K562 (cell line): ENCODE measurements at regions not wholly inside any gene's neighbourhood (a gene's known extent, or its start where the extent isn't known, plus 50 kb on each side); places are given as distances from the start of the nearest gene placed in this dataset.

ENCODE experiments used
- DDX20 ChIP-seq: fragments of 450-650 bp; IDR thresholded peaks from 2 replicates; pipeline ENCODE4 v1.6.1; 2016; ENCODE audit warnings: missing genetic modification characterization, low read depth, mild to moderate bottlenecking, missing compliant biosample characterization, moderate library complexity
- MEF2D ChIP-seq: conservative IDR thresholded peaks from 2 replicates; pipeline ENCODE4 v1.6.1; 2016; ENCODE audit warnings: low read depth, missing genetic modification characterization, missing compliant biosample characterization
- SMARCB1 ChIP-seq: IDR thresholded peaks from 2 replicates; pipeline ENCODE4 v1.6.1; 2011; ENCODE audit warnings: improper control_type of control experiment, low read depth; ENCODE audit not compliant: insufficient read length
- TAF15 ChIP-seq: fragments of 200-400 bp; formaldehyde crosslinking; IDR thresholded peaks from 2 replicates; pipeline ENCODE4 v1.6.1; 2017; ENCODE audit warnings: mild to moderate bottlenecking, low read depth, low read length, moderate library complexity
- ZNF134 ChIP-seq: fragments of 250-450 bp; sonication (Bioruptor Pico); conservative IDR thresholded peaks from 2 replicates; pipeline ENCODE4 v1.4.0; 2020
- ZNF431 ChIP-seq: sonication (generic); formaldehyde crosslinking; IDR thresholded peaks from 2 replicates; pipeline ENCODE4 v1.8.0; 2022; ENCODE audit warnings: mild to moderate bottlenecking, missing genetic modification reagents
- ZNF561 ChIP-seq: fragments of 450-650 bp; formaldehyde crosslinking; conservative IDR thresholded peaks from 2 replicates; pipeline ENCODE4 v1.4.0; 2020; ENCODE audit warnings: mild to moderate bottlenecking, moderate library complexity
- TF ChIP-seq, protein P1 (sequence below): fragments of 250-450 bp; sonication (Bioruptor Pico); IDR thresholded peaks from 2 replicates; pipeline ENCODE4 v1.5.0; 2021
- TF ChIP-seq, protein P2 (sequence below): fragments of 450-650 bp; IDR thresholded peaks from one replicate; pipeline ENCODE4 v1.6.1; 2018; ENCODE audit warnings: mild to moderate bottlenecking, moderate library complexity; ENCODE audit not compliant: partially characterized antibody
- TF ChIP-seq, protein P3 (sequence below): fragments of 450-650 bp; formaldehyde crosslinking; IDR thresholded peaks from 2 replicates; pipeline ENCODE4 v1.4.0; 2020; ENCODE audit warnings: mild to moderate bottlenecking, moderate library complexity
- TF ChIP-seq, protein P4 (sequence below): sonication (generic); formaldehyde crosslinking; IDR thresholded peaks from 2 replicates; pipeline ENCODE4 v1.8.1; 2022; ENCODE audit warnings: missing genetic modification reagents
- TF ChIP-seq, protein P5 (sequence below): fragments of 250-450 bp; sonication (Bioruptor Pico); IDR thresholded peaks from 2 replicates; pipeline ENCODE4 v1.8.0; 2021; ENCODE audit warnings: moderate library complexity, mild to moderate bottlenecking, inconsistent platforms

DNA sequence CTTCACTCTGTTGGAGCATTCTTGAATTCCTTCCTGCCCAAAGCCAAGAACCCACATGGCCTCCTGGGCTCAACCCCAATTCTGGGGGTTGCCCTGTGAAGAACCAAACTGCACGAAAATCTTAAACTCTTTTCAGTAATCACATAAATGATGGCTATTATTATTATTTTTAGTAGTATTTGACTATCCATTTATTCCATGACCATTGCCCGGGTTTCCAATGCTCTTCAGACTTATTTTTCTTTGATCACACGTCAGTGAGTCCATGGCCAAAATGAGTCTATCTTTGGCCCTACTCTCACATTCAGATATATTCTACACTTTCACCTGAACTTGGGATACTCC is 185.9 kb downstream of the AVL9 start (continued):
- TF ChIP-seq SMARCB1 = no peak
- TF ChIP-seq DDX20 (tag) = 0 out of 2 replicates have a peak, but pooled peaks have one; percentile 24
- TF ChIP-seq, protein P1, sequence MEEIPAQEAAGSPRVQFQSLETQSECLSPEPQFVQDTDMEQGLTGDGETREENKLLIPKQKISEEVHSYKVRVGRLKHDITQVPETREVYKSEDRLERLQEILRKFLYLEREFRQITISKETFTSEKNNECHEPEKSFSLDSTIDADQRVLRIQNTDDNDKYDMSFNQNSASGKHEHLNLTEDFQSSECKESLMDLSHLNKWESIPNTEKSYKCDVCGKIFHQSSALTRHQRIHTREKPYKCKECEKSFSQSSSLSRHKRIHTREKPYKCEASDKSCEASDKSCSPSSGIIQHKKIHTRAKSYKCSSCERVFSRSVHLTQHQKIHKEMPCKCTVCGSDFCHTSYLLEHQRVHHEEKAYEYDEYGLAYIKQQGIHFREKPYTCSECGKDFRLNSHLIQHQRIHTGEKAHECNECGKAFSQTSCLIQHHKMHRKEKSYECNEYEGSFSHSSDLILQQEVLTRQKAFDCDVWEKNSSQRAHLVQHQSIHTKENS (CRISPR knock-in tag) = no peak
- TF ChIP-seq, protein P2, sequence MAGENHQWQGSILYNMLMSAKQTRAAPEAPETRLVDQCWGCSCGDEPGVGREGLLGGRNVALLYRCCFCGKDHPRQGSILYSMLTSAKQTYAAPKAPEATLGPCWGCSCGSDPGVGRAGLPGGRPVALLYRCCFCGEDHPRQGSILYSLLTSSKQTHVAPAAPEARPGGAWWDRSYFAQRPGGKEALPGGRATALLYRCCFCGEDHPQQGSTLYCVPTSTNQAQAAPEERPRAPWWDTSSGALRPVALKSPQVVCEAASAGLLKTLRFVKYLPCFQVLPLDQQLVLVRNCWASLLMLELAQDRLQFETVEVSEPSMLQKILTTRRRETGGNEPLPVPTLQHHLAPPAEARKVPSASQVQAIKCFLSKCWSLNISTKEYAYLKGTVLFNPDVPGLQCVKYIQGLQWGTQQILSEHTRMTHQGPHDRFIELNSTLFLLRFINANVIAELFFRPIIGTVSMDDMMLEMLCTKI = no peak
- no peak for TF ChIP-seq TAF15
- TF ChIP-seq, protein P3, sequence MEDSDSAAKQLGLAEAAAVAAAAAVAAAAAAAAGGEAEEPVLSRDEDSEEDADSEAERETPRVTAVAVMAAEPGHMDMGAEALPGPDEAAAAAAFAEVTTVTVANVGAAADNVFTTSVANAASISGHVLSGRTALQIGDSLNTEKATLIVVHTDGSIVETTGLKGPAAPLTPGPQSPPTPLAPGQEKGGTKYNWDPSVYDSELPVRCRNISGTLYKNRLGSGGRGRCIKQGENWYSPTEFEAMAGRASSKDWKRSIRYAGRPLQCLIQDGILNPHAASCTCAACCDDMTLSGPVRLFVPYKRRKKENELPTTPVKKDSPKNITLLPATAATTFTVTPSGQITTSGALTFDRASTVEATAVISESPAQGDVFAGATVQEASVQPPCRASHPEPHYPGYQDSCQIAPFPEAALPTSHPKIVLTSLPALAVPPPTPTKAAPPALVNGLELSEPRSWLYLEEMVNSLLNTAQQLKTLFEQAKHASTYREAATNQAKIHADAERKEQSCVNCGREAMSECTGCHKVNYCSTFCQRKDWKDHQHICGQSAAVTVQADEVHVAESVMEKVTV (CRISPR knock-in tag) = 0 out of 2 replicates have a peak, but pooled peaks have one; percentile 35
- TF ChIP-seq ZNF561 (CRISPR knock-in tag) = no peak
- TF ChIP-seq, protein P4, sequence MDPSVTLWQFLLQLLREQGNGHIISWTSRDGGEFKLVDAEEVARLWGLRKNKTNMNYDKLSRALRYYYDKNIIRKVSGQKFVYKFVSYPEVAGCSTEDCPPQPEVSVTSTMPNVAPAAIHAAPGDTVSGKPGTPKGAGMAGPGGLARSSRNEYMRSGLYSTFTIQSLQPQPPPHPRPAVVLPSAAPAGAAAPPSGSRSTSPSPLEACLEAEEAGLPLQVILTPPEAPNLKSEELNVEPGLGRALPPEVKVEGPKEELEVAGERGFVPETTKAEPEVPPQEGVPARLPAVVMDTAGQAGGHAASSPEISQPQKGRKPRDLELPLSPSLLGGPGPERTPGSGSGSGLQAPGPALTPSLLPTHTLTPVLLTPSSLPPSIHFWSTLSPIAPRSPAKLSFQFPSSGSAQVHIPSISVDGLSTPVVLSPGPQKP (CRISPR knock-in tag) = no peak
- no peak for TF ChIP-seq ZNF431
- no peak for TF ChIP-seq MEF2D
- TF ChIP-seq ZNF134 (CRISPR knock-in tag) = no peak
- TF ChIP-seq, protein P5, sequence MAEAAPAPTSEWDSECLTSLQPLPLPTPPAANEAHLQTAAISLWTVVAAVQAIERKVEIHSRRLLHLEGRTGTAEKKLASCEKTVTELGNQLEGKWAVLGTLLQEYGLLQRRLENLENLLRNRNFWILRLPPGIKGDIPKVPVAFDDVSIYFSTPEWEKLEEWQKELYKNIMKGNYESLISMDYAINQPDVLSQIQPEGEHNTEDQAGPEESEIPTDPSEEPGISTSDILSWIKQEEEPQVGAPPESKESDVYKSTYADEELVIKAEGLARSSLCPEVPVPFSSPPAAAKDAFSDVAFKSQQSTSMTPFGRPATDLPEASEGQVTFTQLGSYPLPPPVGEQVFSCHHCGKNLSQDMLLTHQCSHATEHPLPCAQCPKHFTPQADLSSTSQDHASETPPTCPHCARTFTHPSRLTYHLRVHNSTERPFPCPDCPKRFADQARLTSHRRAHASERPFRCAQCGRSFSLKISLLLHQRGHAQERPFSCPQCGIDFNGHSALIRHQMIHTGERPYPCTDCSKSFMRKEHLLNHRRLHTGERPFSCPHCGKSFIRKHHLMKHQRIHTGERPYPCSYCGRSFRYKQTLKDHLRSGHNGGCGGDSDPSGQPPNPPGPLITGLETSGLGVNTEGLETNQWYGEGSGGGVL (CRISPR knock-in tag) = no peak
